ENCODE measurements at regions not wholly inside any gene's neighbourhood (a gene's known extent, or its start where the extent isn't known, plus 50 kb on each side); places are given as distances from the start of the nearest gene placed in this dataset.

GRCh38 chr2:129734343-129735034, 245.0 kb upstream of the RAB6C start:
- DNase-seq (ENCODE audit: low spot score) (no peak), ATAC-seq (ENCODE audit: low read depth) (no peak)
- H3K4me3 ChIP-seq (ENCODE audit: severe bottlenecking), result no peak overlapping the region
- H3K9me3 ChIP-seq (ENCODE audit: severe bottlenecking), result no peaks in the 10 kb centered on the region
- no peak for TF ChIP-seq CTCF (IDR thresholded peaks at IDR 0.05; ENCODE audit: poor library complexity, severe bottlenecking)
- H3K27me3 ChIP-seq (ENCODE audit: insufficient read depth, poor library complexity, severe bottlenecking), result no peaks in the 10 kb centered on the region
- H3K4me1 ChIP-seq (ENCODE audit: insufficient read depth, poor library complexity, severe bottlenecking), result no peaks in the 10 kb centered on the region
- H3K27ac ChIP-seq (ENCODE audit: poor library complexity, severe bottlenecking), result no peak overlapping the region
- H3K36me3 ChIP-seq (ENCODE audit: low read depth), result no peaks in the 10 kb centered on the region

DNA sequence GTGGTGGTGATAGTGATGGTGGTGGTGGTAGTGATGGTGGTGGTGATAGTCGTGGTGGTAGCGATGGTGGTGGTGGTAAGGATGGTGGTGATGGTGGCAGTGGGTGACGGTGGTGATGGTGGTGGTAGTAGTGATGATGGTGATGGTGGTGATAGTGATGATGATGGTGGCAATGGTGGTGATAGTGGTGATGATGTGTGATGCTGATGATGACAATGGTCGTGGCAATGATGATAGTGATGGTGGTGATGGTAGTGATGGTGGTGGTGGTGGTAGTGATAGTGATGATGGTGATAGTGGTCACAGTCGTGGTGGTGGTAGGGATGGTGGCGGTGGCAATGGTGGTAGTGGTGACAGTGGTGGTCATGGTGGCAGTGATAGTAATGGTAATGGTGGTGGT, 243.9 kb upstream of the RAB6C start:
- Histone ChIP-seq H3K27me3 (ENCODE audit: insufficient read depth, poor library complexity, severe bottlenecking) (no peaks in the 10 kb centered on the region), H3K4me3 (ENCODE audit: severe bottlenecking) (no peak overlapping the region), H3K36me3 (ENCODE audit: low read depth) (no peaks in the 10 kb centered on the region), H3K27ac (ENCODE audit: poor library complexity, severe bottlenecking) (no peak overlapping the region), H3K4me1 (ENCODE audit: insufficient read depth, poor library complexity, severe bottlenecking) (no peaks in the 10 kb centered on the region), H3K9me3 (ENCODE audit: severe bottlenecking) (no peaks in the 10 kb centered on the region)
- no peak for TF ChIP-seq CTCF (IDR thresholded peaks at IDR 0.05; ENCODE audit: poor library complexity, severe bottlenecking)
- ATAC-seq (ENCODE audit: low read depth) (no peak), DNase-seq (ENCODE audit: low spot score) (no peak)

- H3K27me3 ChIP-seq (ENCODE audit: insufficient read depth, poor library complexity, severe bottlenecking), result no peaks in the 10 kb centered on the region
- H3K27ac ChIP-seq (ENCODE audit: poor library complexity, severe bottlenecking), result no peak overlapping the region
- no peaks in the 10 kb centered on the region for H3K9me3 ChIP-seq (ENCODE audit: severe bottlenecking)
- no peak for DNase-seq (ENCODE audit: low spot score)
- ATAC-seq (ENCODE audit: low read depth), result no peak
- H3K4me3 ChIP-seq (ENCODE audit: severe bottlenecking), result no peak overlapping the region
- no peaks in the 10 kb centered on the region for H3K36me3 ChIP-seq (ENCODE audit: low read depth)
- H3K4me1 ChIP-seq (ENCODE audit: insufficient read depth, poor library complexity, severe bottlenecking), result no peaks in the 10 kb centered on the region
- no peak for TF ChIP-seq CTCF (IDR thresholded peaks at IDR 0.05; ENCODE audit: poor library complexity, severe bottlenecking)
Observed at GRCh38 chr2:129737660-129738527, 241.6 kb upstream of the RAB6C start.

GRCh38 chr2:129738799-129739198, 240.7 kb upstream of the RAB6C start:
- Histone ChIP-seq H3K4me1 (ENCODE audit: insufficient read depth, poor library complexity, severe bottlenecking) (no peaks in the 10 kb centered on the region), H3K27ac (ENCODE audit: poor library complexity, severe bottlenecking) (no peak overlapping the region), H3K36me3 (ENCODE audit: low read depth) (no peaks in the 10 kb centered on the region), H3K4me3 (ENCODE audit: severe bottlenecking) (no peak overlapping the region), H3K9me3 (ENCODE audit: severe bottlenecking) (no peaks in the 10 kb centered on the region), H3K27me3 (ENCODE audit: insufficient read depth, poor library complexity, severe bottlenecking) (no peaks in the 10 kb centered on the region)
- no peak for DNase-seq (ENCODE audit: low spot score)
- TF ChIP-seq CTCF (IDR thresholded peaks at IDR 0.05; ENCODE audit: poor library complexity, severe bottlenecking), result no peak
- no peak for ATAC-seq (ENCODE audit: low read depth)
